Astrocyte of the cerebellum (primary cell): ENCODE measurements at regions not wholly inside any gene's neighbourhood (a gene's known extent, or its start where the extent isn't known, plus 50 kb on each side); places are given as distances from the start of the nearest gene placed in this dataset.

Experiments
- DNase-seq: peaks from one replicate; pipeline ENCODE4 v3.0.0-alpha.2; 2011; ENCODE audit warnings: low read depth
- H3K4me3 ChIP-seq: 2 replicates; pipeline ENCODE4 v1.5.1; 2011; ENCODE audit warnings: mild to moderate bottlenecking, low read depth, low read length, moderate library complexity
- CTCF ChIP-seq: IDR thresholded peaks from 2 replicates; pipeline ENCODE4 v1.5.1; 2012; ENCODE audit warnings: low read length, low read depth, moderate library complexity, mild to moderate bottlenecking; ENCODE audit errors: missing control alignments
- in situ Hi-C: cut with HindIII; loops from 2 replicates; pipeline ENCODE4 v1.10.0; 2017; ENCODE audit warnings: low sequenced_read_pairs

GRCh38 chr18:54100920-54101470 lies 123.5 kb downstream of the MBD2 start:
- H3K4me3 ChIP-seq: no peak overlapping the region
- no peak for DNase-seq

DNA sequence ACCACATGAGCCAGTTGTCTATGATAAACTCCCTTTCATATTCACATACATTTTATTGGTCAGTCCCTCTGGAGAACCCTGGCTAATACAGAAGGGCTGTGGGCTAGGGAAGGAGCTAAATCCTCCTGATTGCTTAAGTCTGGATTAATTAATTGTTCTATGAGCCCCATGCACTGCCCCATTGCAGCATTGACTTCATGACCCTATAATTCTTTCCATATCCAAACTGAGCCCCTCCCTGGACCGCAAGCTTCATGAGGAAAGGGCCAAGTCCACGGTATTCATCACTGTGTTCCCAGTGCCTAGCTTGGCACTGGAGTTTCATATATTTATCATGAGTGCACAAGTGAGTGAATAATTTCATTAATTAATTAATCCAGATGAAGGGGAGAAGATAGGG lies 124.0 kb downstream of the MBD2 start:
- DNase-seq: no peak
- H3K4me3 ChIP-seq: no peak overlapping the region
- TF ChIP-seq CTCF: no peak
- in situ Hi-C loops: no loop called here

More at GRCh38 chr18:54100920-54101470, 123.5 kb downstream of the MBD2 start:
- in situ Hi-C loops: no loop called here
- TF ChIP-seq CTCF: no peak

DNA sequence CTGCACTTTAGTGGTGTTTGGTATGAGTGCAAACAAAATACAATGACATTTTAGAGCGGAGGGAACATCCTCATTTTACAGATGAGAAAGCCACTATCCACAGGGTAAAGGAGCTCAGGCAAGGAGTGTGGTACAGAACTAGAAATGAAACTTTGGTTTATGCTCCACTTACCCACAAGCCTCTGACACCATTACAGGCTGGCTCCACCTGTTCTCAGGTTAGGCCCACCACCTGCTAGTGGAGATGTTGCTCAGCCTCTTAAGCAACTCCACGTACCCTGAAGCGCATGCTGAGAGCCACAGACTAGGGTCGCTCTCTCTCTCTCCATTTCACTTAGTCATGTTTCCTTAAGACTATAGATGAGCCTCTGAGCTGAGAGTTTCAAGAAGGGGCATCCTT lies 130.0 kb downstream of the MBD2 start:
- H3K4me3 ChIP-seq: no peak overlapping the region
- DNase-seq: no peak
- in situ Hi-C loops: no loop called here
- no peak for TF ChIP-seq CTCF

GRCh38 chr18:54090856-54091255 lies 133.6 kb downstream of the MBD2 start:
- no peak for TF ChIP-seq CTCF
- in situ Hi-C loops: no loop called here
- peak; percentile 23 for DNase-seq
- no peak overlapping the region for H3K4me3 ChIP-seq

- no peak for DNase-seq
- in situ Hi-C loops: no loop called here
- no peak overlapping the region for H3K4me3 ChIP-seq
- TF ChIP-seq CTCF: no peak
Measured at GRCh38 chr18:54089749-54090459, 134.6 kb downstream of the MBD2 start.

- TF ChIP-seq CTCF: no peak
- DNase-seq: no peak
- in situ Hi-C loops: no loop called here
- H3K4me3 ChIP-seq: no peak overlapping the region
Measured at GRCh38 chr18:54086863-54087262, 137.6 kb downstream of the MBD2 start.
